ENCODE measurements at regions not wholly inside any gene's neighbourhood (a gene's known extent, or its start where the extent isn't known, plus 50 kb on each side); places are given as distances from the start of the nearest gene placed in this dataset.
"Not testable (repeated sequence)": the region's sequence is repeated elsewhere in the genome, so short reads cannot be mapped to it uniquely, and the experiment has no call there.

DNA sequence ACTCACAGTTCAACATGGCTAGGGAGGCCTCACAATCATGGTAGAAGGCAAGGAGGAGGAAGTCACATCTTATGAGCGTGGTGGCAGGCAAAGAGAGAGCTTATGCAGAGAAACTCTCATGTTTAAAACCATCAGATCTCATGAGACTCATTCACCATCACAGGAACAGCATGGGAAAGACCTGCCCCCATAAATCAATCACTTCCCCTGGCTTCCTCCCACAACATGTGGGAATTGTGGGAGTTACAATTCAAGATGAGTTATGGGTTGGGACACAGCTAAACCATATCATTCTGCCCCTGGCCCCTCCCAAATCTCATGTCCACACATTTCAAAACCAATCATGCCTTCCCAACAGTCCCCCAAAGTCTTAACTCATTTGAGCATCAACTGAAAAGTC, 268.8 kb upstream of the SPAG17 start:
- not testable (repeated sequence) for H3K27ac Mint-ChIP-seq; H3K27me3 Mint-ChIP-seq; ATAC-seq (ENCODE audit: low read depth in 2 of 2); H3K4me1 Mint-ChIP-seq; DNase-seq; H3K4me3 Mint-ChIP-seq; H3K36me3 Mint-ChIP-seq
- H3K9me3 Mint-ChIP-seq: peaks cover 6 to 36% (median 11%) of the 10 kb centered on the region in 7 donors

DNA sequence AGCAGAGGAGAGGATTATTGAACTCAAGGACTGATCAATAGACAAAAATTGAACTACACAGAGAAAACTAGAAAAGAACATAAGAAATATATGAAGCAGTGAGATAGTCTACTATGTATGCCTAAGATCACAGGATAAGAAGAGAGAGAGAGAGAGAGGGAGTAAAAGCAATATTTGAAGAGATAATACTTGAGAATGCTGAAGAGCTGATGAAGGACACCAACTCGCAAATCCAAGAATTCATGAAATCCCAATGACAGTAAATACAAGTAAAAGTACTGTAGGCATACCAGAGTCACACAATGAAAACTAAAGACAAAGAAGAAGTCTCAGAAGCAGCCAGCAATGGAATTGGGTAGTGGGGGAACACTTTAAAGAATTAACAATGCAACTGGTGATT, 260.1 kb upstream of the SPAG17 start:
- no peak overlapping the region for H3K27ac Mint-ChIP-seq

DNA sequence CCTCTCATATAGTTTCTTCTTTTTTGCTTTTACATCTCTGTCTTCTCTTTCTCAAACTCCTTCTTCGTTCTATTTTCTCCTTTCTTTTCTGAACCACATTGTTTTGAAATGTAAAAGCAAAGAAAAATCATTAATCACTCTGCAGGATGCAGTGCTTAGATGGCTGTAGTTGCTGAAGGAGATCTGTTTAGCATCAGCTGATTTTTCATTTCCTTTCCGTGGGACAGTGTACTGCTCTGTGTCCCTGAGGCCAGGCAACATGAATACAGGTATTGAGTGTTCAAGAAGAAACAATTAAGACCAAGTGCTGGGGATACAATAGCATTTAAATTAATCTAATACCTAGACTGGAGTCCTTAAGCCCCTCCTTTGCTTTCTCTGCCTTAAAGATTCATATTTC, 257.2 kb upstream of the SPAG17 start:
- Mint-ChIP-seq H3K4me3 (no peak overlapping the region), H3K9me3 (peaks cover 0 to 5% (median 1%) of the 10 kb centered on the region in 7 donors), H3K27me3 (no peaks in the 10 kb centered on the region), H3K36me3 (no peaks in the 10 kb centered on the region), H3K27ac (no peak overlapping the region), H3K4me1 (no peaks in the 10 kb centered on the region)
- ATAC-seq (ENCODE audit: low read depth in 2 of 2): no peak
- no peak for DNase-seq

More for the DNA sequence above, 260.1 kb upstream of the SPAG17 start:
- Mint-ChIP-seq H3K4me3 (no peak overlapping the region), H3K4me1 (no peaks in the 10 kb centered on the region), H3K27me3 (no peaks in the 10 kb centered on the region), H3K36me3 (no peaks in the 10 kb centered on the region), H3K9me3 (peaks cover 0 to 18% (median 10%) of the 10 kb centered on the region in 7 donors)
- no peak for DNase-seq
- no peak for ATAC-seq (ENCODE audit: low read depth in 2 of 2)

DNA sequence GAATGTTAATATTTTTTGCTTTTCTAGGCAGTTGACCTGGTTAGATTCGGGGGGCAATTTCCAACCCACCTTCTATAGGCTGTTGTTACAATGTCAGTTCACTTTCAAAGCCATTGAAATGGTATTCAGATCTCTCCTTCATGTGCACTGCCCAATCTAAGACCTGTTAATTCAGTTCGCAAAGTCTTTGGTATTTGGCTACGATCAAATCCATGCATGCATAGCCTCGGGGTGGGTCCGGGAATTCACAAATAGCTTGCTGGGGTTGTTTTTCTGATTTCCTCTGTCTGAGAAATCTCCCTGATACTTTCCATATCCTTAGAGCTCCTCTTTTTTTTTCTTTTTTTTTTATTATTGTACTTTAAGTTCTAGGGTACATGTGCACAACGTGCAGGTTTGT, 252.6 kb upstream of the SPAG17 start:
- DNase-seq (no peak), ATAC-seq (ENCODE audit: low read depth in 2 of 2) (no peak)
- H3K4me3 Mint-ChIP-seq: no peak overlapping the region
- H3K27ac Mint-ChIP-seq: no peak overlapping the region
- no peaks in the 10 kb centered on the region for H3K36me3 Mint-ChIP-seq
- no peaks in the 10 kb centered on the region for H3K4me1 Mint-ChIP-seq
- H3K27me3 Mint-ChIP-seq: no peaks in the 10 kb centered on the region
- H3K9me3 Mint-ChIP-seq: peaks cover 0 to 5% (median 1%) of the 10 kb centered on the region in 7 donors

DNA sequence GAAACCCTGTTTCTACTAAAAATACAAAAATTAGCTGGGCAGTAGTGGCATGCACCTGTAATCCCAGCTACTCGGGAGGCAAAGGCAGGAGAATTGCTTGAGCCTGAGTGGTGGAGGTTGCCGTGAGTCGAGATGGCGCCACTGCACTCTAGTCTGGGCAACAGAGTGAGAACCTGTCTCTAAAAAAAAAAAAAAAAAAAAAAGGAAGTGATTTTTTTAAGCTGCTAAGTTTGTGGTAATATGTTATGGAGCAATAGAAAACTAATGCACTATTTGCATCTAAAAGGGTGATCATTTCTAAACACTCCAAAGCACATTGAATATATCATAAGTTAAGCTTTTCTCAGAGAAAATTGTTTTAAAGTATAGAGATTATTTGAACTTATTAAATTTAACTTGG, 244.8 kb upstream of the SPAG17 start:
- no peaks in the 10 kb centered on the region for H3K27me3 Mint-ChIP-seq
- H3K36me3 Mint-ChIP-seq: no peaks in the 10 kb centered on the region
- no peak overlapping the region for H3K4me3 Mint-ChIP-seq
- DNase-seq: no peak
- peaks cover 0 to 13% (median 0%) of the 10 kb centered on the region in 7 donors for H3K9me3 Mint-ChIP-seq
- no peak for ATAC-seq (ENCODE audit: low read depth in 2 of 2)
- H3K4me1 Mint-ChIP-seq: no peaks in the 10 kb centered on the region
- no peak overlapping the region for H3K27ac Mint-ChIP-seq

DNA sequence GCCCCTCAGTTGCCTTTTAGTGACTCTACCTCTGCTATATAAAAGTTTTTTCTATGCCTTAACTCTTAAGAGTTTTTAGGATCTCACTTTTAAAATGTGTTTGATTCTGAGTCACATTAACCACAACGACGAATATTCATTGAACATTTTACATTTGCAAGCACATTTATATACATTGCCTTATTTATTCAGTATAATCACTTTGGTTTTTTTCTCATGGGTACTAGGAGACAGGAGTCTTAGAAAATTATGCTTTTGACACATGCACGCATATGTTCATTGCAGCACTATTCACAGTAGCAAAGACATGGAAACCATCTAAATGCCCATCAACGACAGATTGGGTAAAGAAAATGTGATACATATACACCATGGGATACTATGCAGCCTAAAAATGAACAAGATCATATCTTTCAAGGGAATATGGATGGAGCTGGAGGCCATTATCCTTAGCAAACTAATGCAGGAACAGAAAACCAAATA, 236.9 kb upstream of the SPAG17 start:
- H3K4me1 Mint-ChIP-seq: no peaks in the 10 kb centered on the region
- no peaks in the 10 kb centered on the region for H3K27me3 Mint-ChIP-seq
- ATAC-seq (ENCODE audit: low read depth in 2 of 2) (no peak), DNase-seq (no peak)
- H3K9me3 Mint-ChIP-seq: peaks cover 0 to 4% (median 2%) of the 10 kb centered on the region in 7 donors
- no peak overlapping the region for H3K4me3 Mint-ChIP-seq
- no peak overlapping the region for H3K27ac Mint-ChIP-seq
- H3K36me3 Mint-ChIP-seq: no peaks in the 10 kb centered on the region

DNA sequence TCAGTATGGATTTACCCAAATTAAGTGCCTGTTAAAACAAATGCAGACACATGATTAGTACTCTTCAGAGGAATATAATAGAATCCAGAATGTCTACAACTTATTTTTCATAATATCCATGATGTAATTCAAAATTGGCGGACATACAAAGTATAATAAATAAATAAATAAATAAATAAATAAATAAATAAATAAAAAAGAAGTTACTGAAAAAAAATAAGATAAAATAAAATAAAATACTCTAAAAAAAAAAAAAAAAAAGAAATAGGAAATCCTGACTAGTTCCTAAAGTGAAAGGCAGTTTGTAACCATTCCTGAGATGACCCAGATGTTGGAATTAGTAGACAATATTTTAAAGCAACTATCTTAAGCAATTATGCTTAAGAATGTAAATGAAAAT, 219.0 kb upstream of the SPAG17 start:
- Mint-ChIP-seq H3K4me3 (no peak overlapping the region), H3K36me3 (no peaks in the 10 kb centered on the region), H3K9me3 (peaks cover 6 to 29% (median 13%) of the 10 kb centered on the region in 7 donors), H3K27me3 (no peaks in the 10 kb centered on the region), H3K4me1 (no peaks in the 10 kb centered on the region), H3K27ac (no peak overlapping the region)
- no peak for DNase-seq
- no peak for ATAC-seq (ENCODE audit: low read depth in 2 of 2)

DNA sequence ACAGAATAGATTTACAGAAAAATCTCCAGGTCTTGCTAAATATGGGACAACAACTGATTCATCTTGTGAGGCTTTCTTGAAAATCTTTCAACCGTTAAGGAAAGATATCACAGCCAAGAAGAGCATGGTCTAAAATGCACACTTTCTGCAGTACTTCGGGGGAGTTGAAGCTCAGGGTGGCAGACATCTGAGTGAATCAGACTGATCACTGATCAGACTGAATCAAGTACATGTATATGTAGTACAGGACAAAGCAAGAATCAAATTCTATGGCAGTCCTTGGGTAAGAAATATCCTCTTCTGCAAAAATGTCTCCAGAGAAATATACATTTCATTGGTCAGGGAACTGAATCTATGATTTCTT, 212.4 kb upstream of the SPAG17 start:
- ATAC-seq (ENCODE audit: low read depth in 2 of 2): no peak
- no peak overlapping the region for H3K4me3 Mint-ChIP-seq
- no peak overlapping the region for H3K27ac Mint-ChIP-seq

DNA sequence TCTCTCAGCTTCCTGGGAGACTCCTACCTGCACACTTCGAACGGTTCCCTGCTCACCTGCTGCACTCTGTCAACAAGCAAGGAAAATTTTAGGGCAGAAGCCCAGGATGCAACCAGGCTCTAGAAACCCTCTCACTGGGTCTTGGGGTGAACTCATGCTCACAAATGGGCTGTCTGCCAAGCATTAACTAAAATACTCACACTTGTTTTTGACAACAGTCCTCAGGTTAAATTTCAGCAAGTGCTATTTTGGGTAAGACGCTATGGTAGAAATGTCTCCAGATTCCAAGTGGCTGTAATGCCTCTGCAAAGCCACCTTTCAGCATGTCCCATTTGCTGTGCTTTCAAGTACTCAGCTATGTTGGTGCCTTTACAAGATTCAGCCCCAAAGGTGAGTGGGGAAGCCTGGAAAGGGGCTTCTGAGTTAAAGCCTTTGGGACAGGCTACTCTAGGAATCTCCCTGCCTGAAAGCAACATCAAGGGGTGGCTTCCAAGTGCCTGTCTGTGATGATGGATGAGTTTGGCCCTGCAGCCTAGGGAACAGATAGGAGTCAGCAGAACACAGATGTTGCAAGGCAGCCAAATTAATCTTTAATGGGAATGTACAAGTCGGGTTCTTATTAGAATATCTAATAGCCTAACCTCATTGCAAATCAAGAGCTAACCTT, 211.9 kb upstream of the SPAG17 start:
- H3K27me3 Mint-ChIP-seq: no peaks in the 10 kb centered on the region
- no peaks in the 10 kb centered on the region for H3K36me3 Mint-ChIP-seq
- H3K27ac Mint-ChIP-seq: no peak overlapping the region
- no peaks in the 10 kb centered on the region for H3K4me1 Mint-ChIP-seq
- peaks cover 0 to 3% (median 0%) of the 10 kb centered on the region in 7 donors for H3K9me3 Mint-ChIP-seq
- no peak overlapping the region for H3K4me3 Mint-ChIP-seq
- no peak for DNase-seq
- no peak for ATAC-seq (ENCODE audit: low read depth in 2 of 2)

More for the DNA sequence above, 212.4 kb upstream of the SPAG17 start:
- no peaks in the 10 kb centered on the region for H3K36me3 Mint-ChIP-seq
- H3K4me1 Mint-ChIP-seq: no peaks in the 10 kb centered on the region
- H3K27me3 Mint-ChIP-seq: no peaks in the 10 kb centered on the region
- no peak for DNase-seq
- H3K9me3 Mint-ChIP-seq: peaks cover 0 to 3% (median 0%) of the 10 kb centered on the region in 7 donors

DNA sequence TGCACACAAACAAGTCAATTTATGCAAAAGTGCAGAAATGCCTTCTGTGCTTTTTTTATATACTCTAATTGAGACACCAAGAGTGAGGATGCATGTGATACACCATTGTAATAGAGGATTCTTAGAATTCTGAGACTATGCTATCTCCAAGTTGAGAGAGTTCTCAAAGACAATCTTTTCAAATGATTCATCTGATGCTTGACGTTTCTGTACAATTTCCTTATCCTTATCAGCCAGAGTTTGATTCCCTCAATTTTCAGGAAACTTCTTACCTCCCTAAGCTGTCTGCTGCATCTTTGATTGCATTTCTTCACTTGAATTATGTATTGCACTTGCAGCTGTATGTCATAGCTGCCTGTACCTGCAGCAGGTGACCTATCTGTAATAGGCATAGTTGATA, 211.3 kb upstream of the SPAG17 start:
- ATAC-seq (ENCODE audit: low read depth in 2 of 2) (no peak), DNase-seq (no peak)
- Mint-ChIP-seq H3K4me1 (no peaks in the 10 kb centered on the region), H3K4me3 (no peak overlapping the region), H3K9me3 (peaks cover 0 to 3% (median 0%) of the 10 kb centered on the region in 7 donors), H3K27ac (no peak overlapping the region), H3K27me3 (no peaks in the 10 kb centered on the region), H3K36me3 (no peaks in the 10 kb centered on the region)

DNA sequence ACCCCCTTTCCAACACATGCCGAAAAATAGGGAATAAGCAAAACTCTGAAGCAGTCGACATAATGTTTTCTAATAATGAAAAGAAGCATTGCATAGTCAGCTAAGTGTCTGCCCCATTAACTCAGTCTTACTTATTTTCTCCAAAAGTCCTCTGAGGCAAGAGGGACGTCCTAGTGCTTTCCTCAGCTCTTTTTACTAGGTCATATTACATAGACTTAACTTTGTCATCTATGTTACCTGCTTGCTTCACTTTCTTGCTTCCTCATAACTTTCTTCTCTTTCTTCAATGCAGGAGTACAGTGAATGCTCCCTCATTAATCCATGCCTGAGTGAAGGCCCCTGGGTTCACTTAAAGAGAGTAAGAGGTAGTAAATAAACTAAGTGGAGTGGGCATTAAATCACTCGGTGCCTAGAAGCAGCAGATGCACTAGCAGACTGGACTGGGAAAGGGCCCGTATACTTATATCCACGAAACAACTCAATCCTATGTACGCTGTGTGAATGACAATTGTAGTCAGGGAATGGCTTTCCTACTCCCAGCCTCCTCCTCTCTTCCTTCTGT, 210.5 kb upstream of the SPAG17 start:
- ATAC-seq (ENCODE audit: low read depth in 2 of 2) (no peak), DNase-seq (no peak)
- Mint-ChIP-seq H3K27me3 (no peaks in the 10 kb centered on the region), H3K4me3 (no peak overlapping the region), H3K4me1 (no peaks in the 10 kb centered on the region), H3K27ac (no peak overlapping the region), H3K36me3 (no peaks in the 10 kb centered on the region), H3K9me3 (peaks cover 0 to 3% (median 0%) of the 10 kb centered on the region in 7 donors)

DNA sequence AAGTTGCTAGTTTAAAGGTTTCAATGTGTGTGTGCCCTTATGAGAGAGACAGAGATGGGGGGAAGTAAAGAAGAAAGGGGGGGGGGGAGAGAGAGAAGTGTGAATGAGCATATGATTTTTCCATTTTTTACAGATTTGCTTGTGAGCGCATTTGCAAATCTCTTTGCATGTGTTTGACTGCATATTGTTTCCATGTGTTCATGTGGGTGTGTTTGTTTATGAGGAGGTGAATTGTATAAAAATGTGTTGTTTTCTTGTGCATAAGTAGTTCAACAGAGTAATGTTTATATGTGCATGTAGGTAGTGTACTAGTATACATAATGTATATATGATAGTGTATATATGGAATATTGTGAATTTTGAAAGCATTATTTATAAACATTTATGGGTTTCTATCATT, 205.9 kb upstream of the SPAG17 start:
- no peak for ATAC-seq (ENCODE audit: low read depth in 2 of 2)
- Mint-ChIP-seq H3K4me3 (no peak overlapping the region), H3K36me3 (no peaks in the 10 kb centered on the region), H3K27ac (no peak overlapping the region), H3K4me1 (no peaks in the 10 kb centered on the region), H3K27me3 (no peaks in the 10 kb centered on the region), H3K9me3 (peaks cover 0 to 3% (median 0%) of the 10 kb centered on the region in 7 donors)
- no peak for DNase-seq

DNA sequence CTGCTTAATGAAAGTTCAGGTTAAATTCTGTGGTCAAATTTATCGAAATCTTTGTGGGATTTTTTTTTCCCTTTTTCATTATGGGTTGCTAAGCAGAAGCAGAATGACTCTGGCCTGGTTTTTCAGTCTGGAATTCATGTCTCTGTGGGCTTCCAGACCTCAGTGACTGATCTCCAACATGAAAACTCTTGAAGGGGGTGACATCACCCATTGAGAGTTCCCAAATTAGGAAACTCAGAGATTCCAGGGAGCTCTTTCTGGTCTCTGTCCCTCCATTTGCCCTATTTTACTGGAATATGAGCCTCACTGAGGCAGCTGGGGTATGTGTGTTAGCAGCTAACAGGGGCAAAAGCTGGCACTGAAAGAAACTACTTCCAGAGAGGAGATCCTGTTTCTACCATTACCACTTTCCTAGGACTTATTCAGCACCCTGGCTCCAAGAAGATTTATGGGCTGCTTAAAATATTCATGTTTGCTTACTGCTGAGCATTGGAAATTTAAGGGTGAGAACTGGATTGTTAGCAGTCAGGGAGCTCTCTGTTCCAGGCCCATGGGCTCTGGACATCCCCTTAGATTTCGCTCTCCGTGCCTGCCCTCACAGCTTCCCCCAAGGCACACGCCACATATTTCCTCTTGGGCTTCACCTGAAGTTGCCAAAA, 203.4 kb upstream of the SPAG17 start:
- H3K9me3 Mint-ChIP-seq: peaks cover 0 to 3% (median 0%) of the 10 kb centered on the region in 7 donors
- H3K27ac Mint-ChIP-seq: no peak overlapping the region
- H3K4me1 Mint-ChIP-seq: no peaks in the 10 kb centered on the region
- H3K27me3 Mint-ChIP-seq: no peaks in the 10 kb centered on the region
- H3K36me3 Mint-ChIP-seq: no peaks in the 10 kb centered on the region
- DNase-seq (no peak), ATAC-seq (ENCODE audit: low read depth in 2 of 2) (no peak)
- H3K4me3 Mint-ChIP-seq: no peak overlapping the region

DNA sequence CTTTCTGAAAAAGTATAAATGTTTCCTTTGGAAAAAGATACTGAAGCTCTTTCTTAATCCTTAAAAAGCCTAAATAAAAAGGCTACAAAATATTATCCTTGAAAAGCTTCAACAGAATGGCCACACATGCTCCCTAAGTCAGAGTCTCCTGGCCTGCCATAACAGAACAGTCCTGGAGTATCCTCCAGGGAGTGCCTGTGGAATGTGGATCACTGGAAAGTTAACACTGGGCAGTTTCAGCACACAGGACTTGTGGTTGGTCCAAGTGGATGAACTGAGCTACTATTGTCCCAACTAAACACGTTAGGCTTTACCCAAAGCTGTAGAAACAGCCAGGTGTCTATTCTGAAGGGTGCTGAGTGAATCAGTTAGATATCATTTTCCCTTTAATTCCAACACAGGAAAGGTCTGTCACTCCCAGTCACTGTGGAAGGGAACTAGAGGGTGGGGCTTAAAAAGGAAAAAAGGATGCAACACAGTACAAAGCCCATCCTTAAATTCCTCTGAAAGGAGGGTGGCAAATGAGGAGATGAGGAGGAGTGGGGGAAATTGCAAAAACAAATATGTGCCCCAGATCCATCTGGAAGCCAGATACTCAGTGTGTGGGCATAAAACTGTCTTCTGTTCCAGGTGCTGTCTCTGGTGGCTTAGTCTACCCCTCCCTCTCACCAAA, 196.3 kb upstream of the SPAG17 start:
- H3K36me3 Mint-ChIP-seq: no peaks in the 10 kb centered on the region
- peak overlapping the region in 1 of 8 donors; percentile 16 for H3K4me3 Mint-ChIP-seq
- H3K4me1 Mint-ChIP-seq: no peaks in the 10 kb centered on the region
- H3K27ac Mint-ChIP-seq: no peak overlapping the region
- H3K9me3 Mint-ChIP-seq: peaks cover 0 to 12% (median 4%) of the 10 kb centered on the region in 7 donors
- ATAC-seq (ENCODE audit: low read depth in 2 of 2) (no peak), DNase-seq (no peak)
- no peaks in the 10 kb centered on the region for H3K27me3 Mint-ChIP-seq

All from naive B cell (primary cell).